Left lobe of liver (tissue), 2 donors: ENCODE measurements at regions not wholly inside any gene's neighbourhood (a gene's known extent, or its start where the extent isn't known, plus 50 kb on each side); places are given as distances from the start of the nearest gene placed in this dataset.
A peak's percentile ranks its signal among the peaks of the same experiment; 100 is the strongest.
"Not testable (repeated sequence)": the region's sequence is repeated elsewhere in the genome, so short reads cannot be mapped to it uniquely, and the experiment has no call there.

Source experiments
- ATAC-seq: fragments of 200-7000 bp; cut with Tn5 transposase; one replicate; pipeline ENCODE4 v1.9.1; 2020; ENCODE audit warnings: mild to moderate bottlenecking, moderate library complexity
- DNase-seq: peaks from one replicate; pipeline ENCODE4 v3.0.0-alpha.2; 2020; ENCODE audit warnings: low spot score
- donor health status: DM: no; HTN: no; CAD: no; lungs with moderate emphysema.
- donor health status: DM: no; HTN: yes; CAD: no.

- ATAC-seq, result no peak
- no peak for DNase-seq
Measured at GRCh38 chr5:152688561-152689249, 283.6 kb upstream of the NMUR2 start.

- ATAC-seq (no peak), DNase-seq (no peak)
Measured at GRCh38 chr5:152689250-152689711, 284.2 kb upstream of the NMUR2 start.

- no peak for ATAC-seq
Measured at GRCh38 chr5:152694231-152694630, 289.2 kb upstream of the NMUR2 start.

GRCh38 chr5:152701305-152701949 is 296.3 kb upstream of the NMUR2 start:
- DNase-seq, result no peak
- ATAC-seq, result no peak

More at GRCh38 chr5:152694231-152694630, 289.2 kb upstream of the NMUR2 start:
- no peak for DNase-seq

GRCh38 chr5:152704286-152704685 is 299.2 kb upstream of the NMUR2 start:
- no peak for ATAC-seq

GRCh38 chr5:152711801-152712388 is 306.8 kb upstream of the NMUR2 start:
- DNase-seq, result no peak
- no peak for ATAC-seq

More at GRCh38 chr5:152704286-152704685, 299.2 kb upstream of the NMUR2 start:
- no peak for DNase-seq

GRCh38 chr5:152717393-152717792 is 312.3 kb upstream of the NMUR2 start:
- no peak for ATAC-seq
- no peak for DNase-seq

GRCh38 chr5:152723482-152723881 is 318.4 kb upstream of the NMUR2 start:
- no peak for ATAC-seq
- DNase-seq, result no peak

GRCh38 chr5:152730176-152730575 is 325.1 kb upstream of the NMUR2 start:
- ATAC-seq (no peak), DNase-seq (no peak)

GRCh38 chr5:152736906-152737305 is 331.8 kb upstream of the NMUR2 start:
- DNase-seq (no peak), ATAC-seq (no peak)

GRCh38 chr5:152739916-152740315 is 334.8 kb upstream of the NMUR2 start:
- DNase-seq (no peak), ATAC-seq (no peak)

- DNase-seq, ATAC-seq: not testable (repeated sequence)
Measured at GRCh38 chr5:152741126-152741525, 336.0 kb upstream of the NMUR2 start.

- not testable (repeated sequence) for ATAC-seq, DNase-seq
Measured at GRCh38 chr5:152787709-152788217, 382.7 kb upstream of the NMUR2 start.

- no peak for ATAC-seq
- no peak for DNase-seq
Measured at GRCh38 chr5:152801886-152802285, 396.8 kb upstream of the NMUR2 start.

- ATAC-seq (no peak), DNase-seq (no peak)
Measured at GRCh38 chr5:152804179-152804578, 399.1 kb upstream of the NMUR2 start.

- no peak for DNase-seq
- no peak for ATAC-seq
Measured at GRCh38 chr5:152811988-152812387, 406.9 kb upstream of the NMUR2 start.

GRCh38 chr5:152813526-152813925 is 408.4 kb upstream of the NMUR2 start:
- no peak for ATAC-seq
- no peak for DNase-seq

GRCh38 chr5:152819891-152820290 is 414.8 kb upstream of the NMUR2 start:
- ATAC-seq (no peak), DNase-seq (no peak)

- DNase-seq (no peak), ATAC-seq (no peak)
Measured at GRCh38 chr5:152824316-152824715, 419.2 kb upstream of the NMUR2 start.

GRCh38 chr5:152838241-152838786 is 433.2 kb upstream of the NMUR2 start:
- DNase-seq (peak; percentile 45), ATAC-seq (peak; percentile 72)

GRCh38 chr5:152844713-152845112 is 439.6 kb upstream of the NMUR2 start:
- no peak for DNase-seq
- no peak for ATAC-seq

GRCh38 chr5:152853361-152853760 is 448.3 kb upstream of the NMUR2 start:
- no peak for ATAC-seq
- DNase-seq, result no peak
